ENCODE measurements at regions not wholly inside any gene's neighbourhood (a gene's known extent, or its start where the extent isn't known, plus 50 kb on each side); places are given as distances from the start of the nearest gene placed in this dataset.

DNA sequence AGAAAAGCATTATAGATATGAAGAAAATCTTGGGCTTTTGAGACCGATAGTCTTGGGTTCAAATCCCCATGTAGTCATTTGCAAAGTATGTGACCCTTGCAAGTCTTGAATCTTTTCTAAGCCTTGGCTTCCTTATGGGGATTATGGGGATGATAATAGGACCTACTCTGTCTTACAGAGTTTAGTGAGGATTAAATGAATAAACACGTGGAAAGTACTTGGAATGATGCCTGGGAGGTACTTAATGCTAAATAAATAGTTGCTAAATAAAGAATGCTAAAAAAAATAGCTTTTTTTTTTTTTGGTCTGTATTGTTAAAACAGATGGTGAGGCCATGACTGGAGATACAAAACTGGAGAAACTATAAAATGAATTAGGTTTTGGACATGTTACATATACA lies 292.7 kb downstream of the GPAT3 start:
- no peak for DNase-seq (ENCODE audit: extremely low read depth, low read depth, low spot score)

DNA sequence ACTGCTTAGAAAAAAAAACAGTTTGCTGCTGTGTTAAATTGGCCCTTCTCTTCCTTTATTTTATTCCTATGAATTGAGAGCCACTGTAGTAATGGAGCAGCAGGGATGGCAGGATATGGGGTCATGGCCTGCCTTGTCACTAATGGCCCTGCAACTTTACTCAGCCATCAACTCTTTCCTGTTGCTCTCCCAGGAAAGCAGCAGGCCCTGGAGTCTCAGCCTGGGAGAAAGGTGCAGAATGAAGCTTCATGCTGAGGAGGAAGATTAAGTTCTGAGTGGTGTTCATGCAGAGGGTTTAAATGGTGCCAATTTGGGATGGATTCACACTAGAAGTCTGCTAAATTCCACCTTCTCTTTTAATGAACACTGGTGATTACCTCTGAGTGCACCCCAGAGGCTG lies 285.6 kb downstream of the GPAT3 start:
- DNase-seq (ENCODE audit: extremely low read depth, low read depth, low spot score) = no peak

DNA sequence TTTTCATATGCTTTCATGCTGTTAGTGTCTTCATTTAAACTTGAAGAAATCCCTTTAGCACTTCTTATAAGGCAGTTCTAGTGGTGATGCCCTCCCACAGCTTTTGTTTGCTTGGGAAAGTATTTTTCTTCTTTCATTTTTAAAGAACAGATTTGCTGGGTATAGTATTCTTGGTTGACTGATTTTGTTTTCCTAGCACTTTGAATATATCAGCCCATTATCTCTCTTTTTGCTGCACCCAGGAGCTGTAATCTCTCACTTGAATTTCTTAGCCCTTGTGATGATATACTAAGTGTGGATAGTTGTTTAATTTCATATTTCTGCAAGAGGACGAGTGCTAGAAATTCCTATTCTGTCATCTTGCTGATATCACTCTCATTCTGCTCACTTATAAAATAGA lies 283.7 kb downstream of the GPAT3 start:
- DNase-seq (ENCODE audit: extremely low read depth, low read depth, low spot score) = no peak

DNA sequence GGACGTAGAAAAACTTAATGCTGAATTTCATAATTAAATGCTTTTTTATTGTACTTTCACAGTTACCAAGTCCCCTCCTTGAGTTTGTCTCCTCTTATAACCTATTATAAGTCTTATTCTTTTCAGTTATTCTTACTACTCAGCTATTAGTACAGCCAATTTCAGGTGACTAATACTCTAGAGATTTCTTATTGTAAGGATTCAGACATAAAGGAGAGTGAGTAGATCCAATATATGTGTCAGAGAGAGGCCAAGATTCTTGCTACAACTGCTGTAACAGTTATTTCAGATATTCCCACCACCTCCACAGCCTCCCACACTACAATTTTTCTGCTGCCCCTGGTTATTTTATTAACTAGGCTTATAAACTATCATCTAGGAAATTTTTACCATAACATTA lies 274.5 kb downstream of the GPAT3 start:
- no peak for DNase-seq (ENCODE audit: extremely low read depth, low read depth, low spot score)

DNA sequence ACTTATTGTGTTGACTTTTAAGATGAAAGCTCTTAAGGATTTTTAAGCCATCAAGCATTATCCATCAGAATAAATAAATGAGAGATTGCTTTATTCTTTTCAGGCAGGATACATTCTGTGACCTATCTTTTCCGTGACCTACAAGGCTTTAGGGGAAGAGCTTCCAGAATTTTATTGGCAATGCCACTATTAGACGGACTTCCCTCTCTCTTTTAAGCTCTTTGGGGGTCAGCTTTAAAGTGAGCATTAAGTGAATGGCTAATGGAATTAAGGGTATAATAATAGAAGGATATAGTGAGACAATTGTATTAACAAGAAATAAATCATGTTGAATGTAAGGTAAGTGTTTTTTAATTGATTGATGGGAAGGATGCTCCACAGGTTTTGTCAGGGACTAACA lies 273.7 kb downstream of the GPAT3 start:
- no peak for DNase-seq (ENCODE audit: extremely low read depth, low read depth, low spot score)

DNA sequence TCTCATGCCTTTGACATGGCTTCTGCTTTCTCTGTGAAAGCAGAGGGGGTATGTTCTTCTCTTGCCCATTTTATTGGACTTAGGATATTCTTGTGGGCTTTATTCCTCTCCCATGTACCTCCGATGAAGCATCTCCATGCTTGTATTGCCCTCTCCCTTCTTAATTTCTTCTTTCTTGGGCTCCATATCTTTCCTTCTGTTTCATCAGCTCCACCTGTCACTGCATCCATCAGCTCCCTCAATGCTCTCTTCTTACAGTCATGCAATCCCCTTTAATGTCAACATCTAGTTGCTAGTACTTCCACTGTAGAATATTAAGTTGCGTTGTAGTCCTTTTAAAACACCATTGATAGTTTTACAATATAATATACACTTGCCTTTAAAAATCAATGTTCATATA lies 257.6 kb downstream of the GPAT3 start:
- DNase-seq (ENCODE audit: extremely low read depth, low read depth, low spot score) = no peak

DNA sequence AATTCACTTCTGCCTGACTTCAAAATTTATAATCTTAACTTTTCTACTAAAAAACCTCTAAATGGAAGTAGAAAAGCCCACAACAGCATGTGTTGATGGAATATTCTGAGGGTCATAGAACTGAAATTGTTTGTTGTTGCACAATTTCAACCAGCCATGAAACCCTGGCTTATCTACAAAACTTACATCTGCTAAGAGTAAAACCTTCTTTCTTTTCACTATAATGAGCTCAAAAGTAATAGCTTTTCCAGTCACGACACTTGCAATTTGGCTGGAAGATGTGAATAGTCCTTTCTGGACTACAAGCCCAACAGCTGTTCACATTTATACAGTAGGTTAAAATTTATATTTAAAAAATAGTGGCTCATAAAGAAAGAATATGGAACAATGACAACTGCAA lies 250.0 kb downstream of the GPAT3 start:
- DNase-seq (ENCODE audit: extremely low read depth, low read depth, low spot score) = no peak

DNA sequence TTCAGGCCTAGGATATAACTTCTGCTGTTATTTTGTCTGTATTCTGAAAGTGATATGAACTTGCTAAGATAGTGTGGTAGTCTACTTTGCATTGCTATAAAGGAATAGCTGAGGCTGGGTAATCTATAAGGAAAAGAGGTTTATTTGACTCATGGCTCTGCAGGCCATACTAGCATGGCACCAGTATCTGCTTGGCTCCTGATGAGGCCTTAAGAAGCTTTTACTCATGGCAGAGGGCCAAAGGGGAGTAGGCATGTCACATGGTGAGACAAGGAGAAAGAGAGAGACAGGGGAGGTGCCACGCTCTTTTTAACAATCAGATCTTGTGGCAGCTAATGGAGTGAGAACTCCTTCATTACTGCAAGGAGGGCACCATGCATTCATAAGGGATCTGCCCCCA lies 247.3 kb downstream of the GPAT3 start:
- no peak for DNase-seq (ENCODE audit: extremely low read depth, low read depth, low spot score)

DNA sequence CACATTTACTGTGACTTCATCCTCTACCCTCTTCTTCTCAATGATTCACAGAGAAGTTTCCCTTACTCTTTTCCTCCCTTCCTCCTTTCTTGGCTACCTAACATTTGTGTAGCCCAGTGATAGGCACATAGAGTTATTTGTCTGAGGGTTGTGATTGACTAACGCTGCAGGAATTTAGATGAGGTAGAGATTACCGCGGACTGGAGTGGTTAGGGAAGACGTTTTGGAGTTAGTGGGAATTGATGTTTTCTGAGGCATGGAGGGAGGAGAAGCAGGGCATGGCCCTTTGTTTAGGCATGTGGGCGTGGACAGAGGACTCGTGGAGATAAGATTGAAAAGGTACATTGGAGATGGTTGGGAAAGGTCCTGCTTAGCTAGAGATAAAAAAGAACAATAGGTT lies 246.7 kb downstream of the GPAT3 start:
- no peak for DNase-seq (ENCODE audit: extremely low read depth, low read depth, low spot score)

DNA sequence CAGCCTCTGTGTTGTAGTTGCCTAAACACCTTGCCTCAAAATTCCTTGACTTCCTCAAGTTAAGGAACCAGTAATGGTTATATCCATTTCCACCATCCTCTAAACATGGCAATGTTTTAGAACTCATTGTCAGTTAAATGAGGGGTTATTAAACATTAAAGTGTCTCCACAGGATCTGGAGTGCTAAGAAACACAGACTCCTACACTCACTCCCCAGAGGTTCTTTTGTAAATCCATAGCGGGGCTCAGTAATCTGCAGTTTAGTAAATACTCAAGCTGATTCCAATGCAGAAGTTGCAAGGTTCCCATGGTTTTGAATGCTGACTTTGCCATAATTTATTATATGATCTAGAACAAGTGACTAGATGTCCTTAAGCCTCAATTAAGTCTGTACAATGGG lies 245.5 kb downstream of the GPAT3 start:
- no peak for DNase-seq (ENCODE audit: extremely low read depth, low read depth, low spot score)

DNA sequence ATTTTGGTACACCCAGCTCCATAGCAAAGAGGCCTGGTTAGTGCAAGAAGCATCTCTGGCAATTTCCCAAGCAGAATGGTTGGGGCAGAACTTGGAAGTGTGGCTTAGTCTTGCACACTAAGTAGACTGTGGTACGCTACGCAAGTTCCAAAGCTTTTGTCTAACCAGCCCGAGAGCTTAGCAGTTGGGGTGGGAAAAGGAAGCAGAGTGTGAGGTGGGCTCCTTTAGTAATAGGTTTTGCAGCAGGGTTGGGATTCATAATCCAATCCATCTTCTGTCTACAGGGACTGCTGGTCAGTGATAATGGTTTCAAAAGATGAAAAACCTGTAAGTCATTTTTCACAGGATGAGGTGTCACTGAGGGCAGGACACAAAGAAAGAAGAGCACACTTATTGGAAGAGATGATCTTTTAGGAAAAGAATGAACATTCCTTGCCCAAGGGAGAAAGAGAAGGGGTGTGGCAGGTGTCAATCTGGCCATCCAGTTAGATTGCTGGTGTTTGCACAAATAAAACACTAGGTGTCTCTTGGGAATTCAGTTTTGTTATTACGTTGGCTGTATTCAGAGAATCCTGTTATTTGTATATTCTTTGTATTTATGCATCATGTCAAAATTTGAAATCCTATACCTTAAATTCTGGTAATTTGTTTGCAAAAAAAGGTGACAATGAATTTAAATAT lies 244.3 kb downstream of the GPAT3 start:
- no peak for DNase-seq (ENCODE audit: extremely low read depth, low read depth, low spot score)

DNA sequence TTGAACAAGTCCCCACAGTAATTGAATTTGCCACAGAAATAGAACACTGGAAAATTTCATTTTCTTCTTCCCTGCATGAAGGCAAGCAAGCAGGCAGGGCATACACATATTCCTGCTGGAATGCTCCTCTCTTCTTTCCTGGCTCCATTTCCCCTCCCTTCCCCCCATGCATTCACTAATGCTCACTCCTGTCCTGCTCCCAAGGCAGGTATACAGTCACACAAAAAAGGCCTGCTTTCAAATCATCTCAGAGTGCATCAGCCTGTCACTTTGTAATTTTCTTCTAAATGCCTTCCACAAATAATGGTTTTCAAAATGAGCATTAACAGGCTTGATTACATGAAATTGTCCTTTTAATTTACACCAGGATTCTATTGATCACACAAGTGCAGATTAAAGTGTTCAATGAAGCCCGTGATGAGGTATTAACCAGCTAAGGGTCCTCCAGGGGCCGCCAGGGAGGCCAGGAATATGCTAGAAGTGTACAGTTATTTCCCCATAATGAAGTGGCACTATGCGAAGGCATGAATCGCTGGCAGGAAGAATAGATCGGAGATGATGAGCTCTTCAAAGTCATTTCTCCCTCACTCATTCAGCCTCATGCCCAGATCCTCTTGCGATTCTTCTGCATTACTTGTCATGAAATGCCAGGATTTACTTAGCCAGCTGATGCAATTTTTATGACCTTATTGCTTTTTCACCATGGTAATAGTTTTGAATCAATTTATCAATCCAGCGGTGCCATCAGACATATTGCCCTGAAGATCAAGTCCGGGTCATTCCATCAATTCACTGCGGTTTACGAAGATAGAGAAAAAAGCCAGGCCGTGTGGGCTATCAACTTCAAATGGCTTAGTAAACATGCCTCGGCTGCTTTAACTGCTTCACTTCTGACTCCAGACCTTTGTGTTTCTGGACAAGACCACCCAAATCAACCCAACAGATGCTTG lies 243.5 kb downstream of the GPAT3 start:
- DNase-seq (ENCODE audit: extremely low read depth, low read depth, low spot score) = no peak

DNA sequence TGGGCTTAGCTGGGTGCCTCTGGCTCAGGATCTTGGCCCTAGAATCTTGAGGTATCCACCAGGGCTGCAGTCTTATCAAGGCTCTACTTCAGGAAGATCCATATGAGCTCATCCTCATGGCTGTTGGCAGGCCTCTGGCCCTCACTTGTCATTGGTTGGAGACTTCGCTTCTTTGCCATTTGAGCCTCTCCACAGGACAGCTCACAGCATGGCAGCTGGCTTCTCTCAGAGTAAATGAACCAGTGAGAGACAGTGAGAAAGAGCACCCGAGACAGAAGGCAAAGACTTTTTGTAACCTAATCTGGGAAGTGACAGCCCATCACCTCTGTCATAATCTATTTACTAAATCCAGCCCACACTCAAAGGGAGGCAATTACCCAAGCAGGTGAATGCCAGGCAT lies 236.8 kb downstream of the GPAT3 start:
- DNase-seq (ENCODE audit: extremely low read depth, low read depth, low spot score) = no peak

DNA sequence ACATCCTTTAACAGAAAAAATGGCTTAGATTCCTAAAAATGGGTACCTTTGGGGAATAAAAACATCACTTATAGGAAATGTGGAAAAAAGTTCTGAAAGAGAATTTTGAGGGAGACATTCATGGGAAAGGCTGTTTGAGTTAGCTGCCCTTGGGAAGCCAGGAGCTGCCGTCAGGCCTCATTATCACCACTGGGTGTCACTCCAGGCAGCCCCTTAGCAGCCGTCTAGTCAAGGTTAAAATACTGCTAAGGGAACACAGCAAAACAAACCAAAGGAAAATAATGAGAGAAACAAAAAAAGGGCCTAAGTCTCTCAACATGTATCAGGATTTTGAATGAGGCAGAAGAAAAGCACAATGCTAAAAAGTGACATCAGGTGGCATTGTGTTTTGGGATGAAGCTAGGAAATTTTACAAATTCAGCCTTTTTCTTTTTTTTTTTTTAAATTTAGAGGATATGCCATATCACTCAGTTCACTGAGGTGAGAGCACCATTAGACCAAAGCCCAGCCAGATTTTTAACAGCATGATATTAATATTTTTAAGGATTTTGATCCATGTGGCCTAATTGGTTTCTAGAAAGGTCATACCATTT lies 235.3 kb downstream of the GPAT3 start:
- DNase-seq (ENCODE audit: extremely low read depth, low read depth, low spot score) = peak; percentile 5

DNA sequence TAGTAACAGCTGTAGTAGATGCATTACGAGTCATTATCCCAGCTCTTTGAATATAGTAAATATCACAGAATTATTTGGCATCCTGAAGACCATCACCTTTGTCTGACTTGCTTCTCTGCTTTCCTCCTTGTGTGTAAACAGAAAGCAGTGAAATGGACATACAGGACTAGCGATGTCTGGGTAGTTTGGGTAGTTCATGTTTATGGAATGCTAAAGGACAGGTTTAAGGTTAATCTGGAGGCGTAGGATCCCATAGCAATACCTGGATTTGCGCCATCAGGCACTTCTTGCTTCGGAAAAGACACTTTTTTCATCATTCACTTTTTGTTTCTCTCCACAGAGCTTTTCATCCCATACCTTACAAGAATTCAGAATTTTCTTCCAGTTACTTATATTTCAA lies 232.2 kb downstream of the GPAT3 start:
- no peak for DNase-seq (ENCODE audit: extremely low read depth, low read depth, low spot score)

DNA sequence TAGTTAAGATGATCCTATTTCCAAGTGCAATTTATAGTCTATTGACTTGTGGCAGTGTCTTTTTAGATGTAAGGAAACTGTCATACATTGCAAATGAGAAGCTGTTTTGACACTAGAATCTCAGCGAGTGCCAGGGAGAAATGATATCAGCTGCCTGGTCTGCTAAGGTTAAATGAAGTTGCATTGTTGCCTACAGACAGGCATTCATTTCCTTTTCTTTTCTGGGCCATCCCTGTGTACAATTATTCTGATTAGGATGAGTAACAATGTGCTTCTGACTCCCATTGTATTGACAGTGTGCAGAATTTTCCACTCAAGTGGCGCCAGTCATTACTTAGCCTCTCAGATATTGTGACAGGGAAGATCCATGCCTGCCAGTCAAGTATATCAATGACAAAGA lies 231.2 kb downstream of the GPAT3 start:
- no peak for DNase-seq (ENCODE audit: extremely low read depth, low read depth, low spot score)

DNA sequence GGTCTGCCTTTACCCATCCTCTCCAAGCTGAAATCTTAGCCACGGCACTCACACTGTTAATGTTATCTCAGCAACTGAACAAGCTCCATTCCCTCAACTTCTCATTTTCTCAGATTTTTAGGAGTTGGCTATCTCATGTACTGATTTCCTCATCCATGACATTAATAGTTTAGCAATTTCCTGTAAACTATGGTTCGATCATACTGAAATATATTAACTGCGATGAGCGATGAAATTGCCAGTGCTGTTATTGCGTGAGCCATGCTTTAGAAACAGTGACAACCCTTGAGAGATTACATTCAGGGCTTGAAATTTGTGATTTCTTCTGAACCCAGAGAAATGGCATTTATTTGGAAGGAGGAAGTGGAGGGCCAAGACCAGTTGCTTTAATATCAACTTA lies 223.7 kb downstream of the GPAT3 start:
- DNase-seq (ENCODE audit: extremely low read depth, low read depth, low spot score) = no peak

DNA sequence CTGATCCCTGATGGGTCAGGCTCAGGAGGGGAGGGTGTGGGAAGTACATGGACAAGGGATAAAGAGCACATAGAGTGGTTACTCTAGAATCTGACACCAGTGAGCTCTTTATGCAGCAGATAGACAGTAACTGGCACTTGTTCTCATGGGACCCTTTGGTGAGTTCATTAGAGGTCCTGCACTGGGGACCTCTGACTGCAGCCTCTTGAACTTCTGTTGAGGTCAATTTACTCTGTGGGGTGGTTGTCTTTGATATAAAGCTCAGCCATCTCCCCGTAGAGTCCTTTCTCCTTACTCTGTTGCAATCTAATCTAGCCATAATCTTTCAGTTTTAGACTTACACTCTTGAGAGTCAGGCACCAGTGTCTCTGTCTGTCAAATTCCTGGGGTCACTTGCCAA lies 222.4 kb downstream of the GPAT3 start:
- DNase-seq (ENCODE audit: extremely low read depth, low read depth, low spot score) = no peak

DNA sequence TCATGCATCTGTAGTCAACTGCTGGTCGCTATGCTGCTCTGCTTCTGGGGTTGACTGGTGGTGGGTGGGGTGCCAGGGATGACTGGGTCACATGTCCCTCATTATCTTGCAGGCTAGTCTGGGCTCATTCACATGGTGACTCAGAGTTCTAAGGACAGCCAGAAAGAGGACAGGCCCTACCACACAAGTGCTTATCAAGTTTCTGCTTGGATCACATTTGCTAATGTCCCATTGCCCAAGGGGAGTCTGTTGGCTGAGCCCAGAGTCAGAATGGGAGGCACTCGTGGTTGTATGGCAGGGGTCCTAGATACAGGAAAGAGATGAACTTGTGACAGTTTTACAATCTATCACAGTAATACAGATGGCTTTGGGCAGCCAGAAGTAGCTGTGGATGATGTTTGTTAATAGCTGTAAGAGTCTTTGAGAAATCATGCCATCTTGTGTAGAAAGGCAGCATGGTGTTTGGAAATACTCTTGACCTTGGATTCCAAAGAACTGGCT lies 221.3 kb downstream of the GPAT3 start:
- no peak for DNase-seq (ENCODE audit: extremely low read depth, low read depth, low spot score)

DNA sequence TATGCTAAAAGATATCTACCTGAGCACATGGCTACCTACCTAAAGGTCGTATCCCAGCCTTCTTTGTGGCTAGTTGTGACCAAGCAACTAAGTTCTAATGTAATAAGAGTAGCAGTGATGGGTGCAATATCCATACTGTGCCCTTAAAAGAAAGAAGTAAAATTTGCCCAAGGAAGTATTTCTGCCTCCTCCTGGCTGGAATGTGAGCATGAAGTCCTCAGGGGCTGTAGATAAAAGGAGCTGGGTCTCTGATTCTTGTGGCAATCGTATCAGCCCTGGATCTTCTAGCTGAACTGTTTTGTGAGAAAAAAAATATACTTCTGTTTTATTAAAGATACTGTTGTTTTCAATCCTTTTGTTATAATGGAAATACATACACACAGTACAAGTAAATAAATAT lies 217.4 kb downstream of the GPAT3 start:
- no peak for DNase-seq (ENCODE audit: extremely low read depth, low read depth, low spot score)

DNA sequence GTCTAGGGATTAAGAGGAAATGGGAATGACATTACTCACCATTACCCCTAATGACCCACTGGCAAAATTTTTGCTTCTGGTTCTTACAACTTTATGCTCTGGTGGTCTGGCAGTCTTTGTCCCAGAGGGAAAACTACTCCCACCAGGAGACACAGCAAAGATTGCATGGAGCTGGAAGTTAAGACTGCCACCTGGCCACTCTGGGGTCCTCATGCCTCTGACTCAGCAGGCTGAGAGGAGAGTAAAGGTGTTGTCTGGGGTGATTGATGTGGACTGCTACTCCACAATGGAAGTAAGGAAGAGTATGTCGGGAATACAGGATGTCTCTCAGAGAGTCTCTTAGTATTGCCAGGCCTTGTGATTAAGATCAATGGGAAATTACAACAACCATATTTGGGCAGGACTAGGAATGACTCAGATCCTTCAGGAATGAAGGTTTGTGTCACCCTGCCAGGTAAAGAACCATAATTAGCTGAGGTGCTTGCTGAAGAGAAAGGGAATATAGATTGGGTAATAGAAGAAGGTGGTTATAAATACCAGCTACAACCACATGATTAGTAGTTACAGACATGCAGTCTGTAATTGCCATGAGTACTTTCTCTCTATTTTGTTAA lies 215.5 kb downstream of the GPAT3 start:
- DNase-seq (ENCODE audit: extremely low read depth, low read depth, low spot score) = no peak

Data from glomerular endothelial cell (primary cell).